ENCODE measurements at regions not wholly inside any gene's neighbourhood (a gene's known extent, or its start where the extent isn't known, plus 50 kb on each side); places are given as distances from the start of the nearest gene placed in this dataset.

DNA sequence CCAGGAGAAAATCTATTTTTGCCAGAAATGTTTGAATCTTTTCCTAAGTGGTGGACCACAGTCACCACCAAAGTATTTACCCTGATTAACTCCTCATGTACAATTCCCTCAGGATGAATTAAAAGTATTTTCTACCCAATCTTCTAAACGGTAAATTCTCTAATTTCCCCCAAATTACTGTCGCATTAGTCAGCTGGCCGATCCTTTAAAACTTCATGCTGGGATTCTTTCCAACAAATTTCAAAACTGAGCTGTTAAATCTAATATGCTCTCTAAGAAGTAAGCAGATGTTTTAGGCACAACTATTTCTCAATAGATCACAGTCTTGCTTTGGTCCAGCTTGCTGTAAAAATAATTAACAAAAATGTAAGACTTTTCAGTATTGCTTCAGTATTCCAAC, 447.2 kb downstream of the FRK start:
- Mint-ChIP-seq H3K9me3 (peaks cover 0 to 3% (median 0%) of the 10 kb centered on the region in 7 donors), H3K27ac (no peak overlapping the region), H3K36me3 (no peaks in the 10 kb centered on the region), H3K4me3 (no peak overlapping the region), H3K27me3 (ENCODE audit: low read depth in 3 of 3) (no peaks in the 10 kb centered on the region), H3K4me1 (no peaks in the 10 kb centered on the region)
- no peaks in the 10 kb centered on the region for H3K9me3 ChIP-seq (replicated peaks in 1 of 2; ENCODE audit: control insufficient read depth in 1 of 2, insufficient read depth in 1 of 2, low read length in 2 of 2)
- intact Hi-C loops (cut with micrococcal nuclease): no loop called here
- H3K4me1 ChIP-seq (ENCODE audit: control insufficient read depth in 1 of 2, insufficient read depth in 2 of 2, low read length in 2 of 2): no peaks in the 10 kb centered on the region
- no peaks in the 10 kb centered on the region for H3K27me3 ChIP-seq (ENCODE audit: control insufficient read depth in 2 of 2, insufficient read depth in 2 of 2, low read length in 2 of 2)
- no peak overlapping the region for H3K9ac ChIP-seq (ENCODE audit: insufficient read depth, low read length, poor library complexity, severe bottlenecking)
- H3K4me2 ChIP-seq (replicated peaks; ENCODE audit: extremely low read depth, low read length, poor library complexity, severe bottlenecking): no peak overlapping the region
- no peak for TF ChIP-seq CTCF (IDR thresholded peaks at IDR 0.05)
- 82% methylated on average over 2 of the region's 3 CpGs for WGBS (ENCODE audit: insufficient coverage)
- H3K27ac ChIP-seq (ENCODE audit: low read depth in 1 of 2, low read length in 2 of 2): no peak overlapping the region
- no peak for DNase-seq
- no peak overlapping the region for H2AFZ ChIP-seq (ENCODE audit: insufficient read depth, low read depth, low read length, poor library complexity, severe bottlenecking)
- no peak overlapping the region for H3K4me3 ChIP-seq (replicated peaks in 1 of 3; ENCODE audit: low read depth in 2 of 3, low read length in 3 of 3)
- H4K20me1 ChIP-seq (ENCODE audit: insufficient read depth, low read length): no peaks in the 10 kb centered on the region
- H3K79me2 ChIP-seq (ENCODE audit: insufficient read depth, low read length): no peaks in the 10 kb centered on the region
- H3K36me3 ChIP-seq (replicated peaks in 1 of 2; ENCODE audit: control insufficient read depth in 1 of 2, insufficient read depth in 2 of 2, low read length in 2 of 2): no peaks in the 10 kb centered on the region

- H3K4me1 ChIP-seq (ENCODE audit: control insufficient read depth in 1 of 2, insufficient read depth in 2 of 2, low read length in 2 of 2): no peaks in the 10 kb centered on the region
- no peak overlapping the region for H3K4me3 ChIP-seq (replicated peaks in 1 of 3; ENCODE audit: low read depth in 2 of 3, low read length in 3 of 3)
- no peaks in the 10 kb centered on the region for H3K36me3 ChIP-seq (replicated peaks in 1 of 2; ENCODE audit: control insufficient read depth in 1 of 2, insufficient read depth in 2 of 2, low read length in 2 of 2)
- H3K36me3 Mint-ChIP-seq: no peaks in the 10 kb centered on the region
- no peak overlapping the region for H3K4me3 Mint-ChIP-seq
- no peaks in the 10 kb centered on the region for H3K27me3 Mint-ChIP-seq (ENCODE audit: low read depth in 3 of 3)
- no peaks in the 10 kb centered on the region for H3K27me3 ChIP-seq (ENCODE audit: control insufficient read depth in 2 of 2, insufficient read depth in 2 of 2, low read length in 2 of 2)
- H3K4me1 Mint-ChIP-seq: no peaks in the 10 kb centered on the region
- no peak overlapping the region for H2AFZ ChIP-seq (ENCODE audit: insufficient read depth, low read depth, low read length, poor library complexity, severe bottlenecking)
- no peak overlapping the region for H3K4me2 ChIP-seq (replicated peaks; ENCODE audit: extremely low read depth, low read length, poor library complexity, severe bottlenecking)
- H3K27ac ChIP-seq (ENCODE audit: low read depth in 1 of 2, low read length in 2 of 2): no peak overlapping the region
- H3K27ac Mint-ChIP-seq: no peak overlapping the region
- WGBS (ENCODE audit: insufficient coverage): 42% methylated on average over 2 of the region's 7 CpGs
- H4K20me1 ChIP-seq (ENCODE audit: insufficient read depth, low read length): no peaks in the 10 kb centered on the region
- no peak overlapping the region for H3K9ac ChIP-seq (ENCODE audit: insufficient read depth, low read length, poor library complexity, severe bottlenecking)
- H3K9me3 Mint-ChIP-seq: peaks cover 0 to 3% (median 0%) of the 10 kb centered on the region in 7 donors
- DNase-seq: no peak
- H3K79me2 ChIP-seq (ENCODE audit: insufficient read depth, low read length): no peaks in the 10 kb centered on the region
- H3K9me3 ChIP-seq (replicated peaks in 1 of 2; ENCODE audit: control insufficient read depth in 1 of 2, insufficient read depth in 1 of 2, low read length in 2 of 2): no peaks in the 10 kb centered on the region
- intact Hi-C loops (cut with micrococcal nuclease): no loop called here
- no peak for TF ChIP-seq CTCF (IDR thresholded peaks at IDR 0.05)
These were observed 447.8 kb downstream of the FRK start for GRCh38 chr6:115612796-115613479.
